Urinary bladder (tissue), 3 donors: ENCODE measurements at regions not wholly inside any gene's neighbourhood (a gene's known extent, or its start where the extent isn't known, plus 50 kb on each side); places are given as distances from the start of the nearest gene placed in this dataset.
"Not testable (repeated sequence)": the region's sequence is repeated elsewhere in the genome, so short reads cannot be mapped to it uniquely, and the experiment has no call there.

ENCODE experiments used
- DNase-seq: peaks from one replicate; pipeline ENCODE4 v3.0.0-alpha.2; 2015; ENCODE audit errors: extremely low spot score
- H3K27ac ChIP-seq: one replicate; pipeline ENCODE4 v1.5.1; 2013; ENCODE audit warnings: low read depth, mild to moderate bottlenecking, moderate library complexity
- H3K36me3 ChIP-seq: one replicate; pipeline ENCODE4 v1.6.1; 2013; ENCODE audit warnings: mild to moderate bottlenecking, moderate library complexity; ENCODE audit not compliant: insufficient read depth
- H3K4me1 ChIP-seq: one replicate; pipeline ENCODE4 v1.6.1; 2013; ENCODE audit warnings: mild to moderate bottlenecking, moderate library complexity; ENCODE audit not compliant: insufficient read depth
- H3K4me3 ChIP-seq: one replicate; pipeline ENCODE4 v1.5.1; 2013; ENCODE audit warnings: low read depth, low read length
- WGBS: extraction: QIAGEN DNeasy Blood & Tissue Kit; methylation state at CpG from one replicate; pipeline ENCODE4 v1.1.7; 2013; 5-methylcytosine and 5-hydroxymethylcytosine counted together
- donor health status: healthy with polysubstance abuse.
- donor health status: healthy.

DNA sequence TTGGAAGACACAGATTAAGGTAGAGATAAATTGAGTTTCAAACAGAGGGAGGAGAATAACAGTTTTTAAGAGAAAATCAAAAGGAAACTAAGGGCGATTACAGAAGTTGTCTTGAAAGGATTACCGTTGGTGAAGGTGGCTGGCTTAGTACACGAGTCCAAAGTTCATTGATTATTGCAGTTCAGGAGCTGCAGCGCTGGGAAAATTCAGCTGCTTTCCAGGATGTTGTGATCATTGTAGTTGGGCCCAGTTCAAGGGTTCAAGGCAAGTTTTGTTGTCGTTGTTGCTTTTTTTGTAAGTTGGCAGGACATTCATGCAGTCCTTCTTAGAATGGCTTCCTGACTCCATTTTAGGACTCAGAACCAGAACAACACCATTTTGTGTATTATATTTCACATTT lies 461.7 kb downstream of the RAPGEF2 start:
- Histone ChIP-seq H3K36me3 (no peaks in the 10 kb centered on the region), H3K27ac (no peak overlapping the region), H3K4me1 (no peaks in the 10 kb centered on the region), H3K4me3 (no peak overlapping the region)
- WGBS, result 86% methylated on average over 5 of the region's 5 CpGs
- no peak for DNase-seq

GRCh38 chr4:159566786-159567185 lies 463.9 kb downstream of the RAPGEF2 start:
- DNase-seq, result no peak
- Histone ChIP-seq H3K4me3 (no peak overlapping the region), H3K27ac (no peak overlapping the region), H3K4me1 (no peaks in the 10 kb centered on the region), H3K36me3 (no peaks in the 10 kb centered on the region)
- WGBS, result 32% methylated on average over 1 of the region's 1 CpG

DNA sequence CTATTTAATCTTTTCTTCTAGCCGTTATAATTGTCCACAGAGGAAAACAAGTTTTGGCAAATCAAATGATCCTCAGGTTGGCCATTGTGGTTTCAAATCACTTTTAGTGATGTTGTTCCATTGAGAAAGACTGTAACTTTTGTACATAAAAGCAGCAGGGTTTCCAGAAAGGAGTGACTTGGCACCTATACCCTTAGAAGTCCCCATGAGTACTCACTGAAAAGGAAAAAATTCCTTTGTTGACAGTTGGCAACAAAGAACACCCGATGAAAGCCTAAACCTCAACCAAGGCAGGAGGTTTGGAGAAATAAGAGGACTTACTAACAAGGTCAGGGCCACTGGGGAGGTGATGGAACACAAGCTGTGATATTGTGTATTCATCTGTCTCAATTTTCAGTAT lies 474.4 kb downstream of the RAPGEF2 start:
- DNase-seq, result no peak
- H3K4me3 ChIP-seq, result no peak overlapping the region
- H3K27ac ChIP-seq, result no peak overlapping the region
- no peaks in the 10 kb centered on the region for H3K36me3 ChIP-seq
- 86% methylated on average over 2 of the region's 2 CpGs for WGBS
- H3K4me1 ChIP-seq, result no peaks in the 10 kb centered on the region

- DNase-seq, result no peak
- Histone ChIP-seq H3K36me3 (no peaks in the 10 kb centered on the region), H3K27ac (no peak overlapping the region), H3K4me1 (no peaks in the 10 kb centered on the region), H3K4me3 (no peak overlapping the region)
Measured at GRCh38 chr4:159582685-159583084, 479.8 kb downstream of the RAPGEF2 start.

- 54% methylated on average over 2 of the region's 2 CpGs for WGBS
Measured at GRCh38 chr4:159592898-159593556, 490.1 kb downstream of the RAPGEF2 start.

GRCh38 chr4:159593681-159594080 lies 490.8 kb downstream of the RAPGEF2 start:
- Histone ChIP-seq H3K4me1 (no peaks in the 10 kb centered on the region), H3K36me3 (no peaks in the 10 kb centered on the region), H3K4me3 (no peak overlapping the region), H3K27ac (no peak overlapping the region)
- WGBS, result 25% methylated on average over 4 of the region's 4 CpGs
- no peak for DNase-seq

More at GRCh38 chr4:159592898-159593556, 490.1 kb downstream of the RAPGEF2 start:
- Histone ChIP-seq H3K4me3 (no peak overlapping the region), H3K4me1 (no peaks in the 10 kb centered on the region), H3K27ac (no peak overlapping the region), H3K36me3 (no peaks in the 10 kb centered on the region)
- DNase-seq, result no peak

GRCh38 chr4:159594576-159594975 lies 491.7 kb downstream of the RAPGEF2 start:
- H3K4me3 ChIP-seq, result no peak overlapping the region
- no peaks in the 10 kb centered on the region for H3K36me3 ChIP-seq
- no peak for DNase-seq
- H3K27ac ChIP-seq, result no peak overlapping the region
- WGBS, result 93% methylated on average over 2 of the region's 2 CpGs
- no peaks in the 10 kb centered on the region for H3K4me1 ChIP-seq

DNA sequence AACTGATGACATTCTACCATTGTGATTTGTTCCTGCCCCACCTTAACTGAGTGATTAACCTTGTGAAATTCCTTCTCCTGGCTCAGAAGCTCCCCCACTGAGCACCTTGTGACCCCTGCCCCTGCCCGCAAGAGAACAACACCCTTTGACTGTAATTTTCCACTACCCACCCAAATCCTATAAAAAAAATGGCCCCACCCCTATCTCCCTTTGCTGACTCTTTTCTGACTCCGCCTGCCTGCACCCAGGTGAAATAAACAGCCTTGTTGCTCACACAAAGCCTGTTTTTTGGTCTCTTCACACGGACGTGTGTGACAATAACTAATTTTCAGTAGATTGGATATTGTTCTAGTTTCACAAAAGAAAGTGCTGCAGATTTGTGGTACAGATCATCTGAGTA lies 492.2 kb downstream of the RAPGEF2 start:
- not testable (repeated sequence) for H3K36me3 ChIP-seq, H3K4me1 ChIP-seq, DNase-seq, H3K4me3 ChIP-seq, H3K27ac ChIP-seq
- WGBS, result 79% methylated on average over 4 of the region's 4 CpGs

- Histone ChIP-seq H3K4me1 (no peaks in the 10 kb centered on the region), H3K4me3 (no peak overlapping the region), H3K27ac (no peak overlapping the region), H3K36me3 (peaks cover 1% of the 10 kb centered on the region)
- WGBS, result 69% methylated on average over 2 of the region's 2 CpGs
- DNase-seq, result no peak
Measured at GRCh38 chr4:159598602-159599001, 495.7 kb downstream of the RAPGEF2 start.

DNA sequence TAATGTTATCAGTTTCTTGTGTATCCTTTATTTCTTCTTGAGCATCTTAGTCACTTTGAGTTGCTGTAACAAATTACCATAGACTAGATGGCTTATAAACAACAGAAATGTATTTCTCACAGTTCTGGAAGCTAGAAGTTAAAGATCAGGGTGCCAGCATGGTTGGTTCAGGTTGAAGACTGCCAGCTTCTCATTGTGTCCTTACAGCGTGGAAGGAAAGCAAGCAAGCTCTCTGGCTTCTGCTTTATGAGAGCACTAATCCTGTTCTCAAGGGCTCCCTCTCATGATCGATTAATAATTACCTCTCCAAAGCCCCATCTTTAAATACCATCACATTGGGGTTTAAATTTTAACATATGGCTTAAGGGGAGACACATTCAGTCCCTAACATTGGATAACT lies 497.2 kb downstream of the RAPGEF2 start:
- Histone ChIP-seq H3K4me3 (no peak overlapping the region), H3K27ac (no peak overlapping the region), H3K36me3 (peaks cover 1% of the 10 kb centered on the region), H3K4me1 (no peaks in the 10 kb centered on the region)
- no peak for DNase-seq
- WGBS, result 77% methylated on average over 2 of the region's 2 CpGs

DNA sequence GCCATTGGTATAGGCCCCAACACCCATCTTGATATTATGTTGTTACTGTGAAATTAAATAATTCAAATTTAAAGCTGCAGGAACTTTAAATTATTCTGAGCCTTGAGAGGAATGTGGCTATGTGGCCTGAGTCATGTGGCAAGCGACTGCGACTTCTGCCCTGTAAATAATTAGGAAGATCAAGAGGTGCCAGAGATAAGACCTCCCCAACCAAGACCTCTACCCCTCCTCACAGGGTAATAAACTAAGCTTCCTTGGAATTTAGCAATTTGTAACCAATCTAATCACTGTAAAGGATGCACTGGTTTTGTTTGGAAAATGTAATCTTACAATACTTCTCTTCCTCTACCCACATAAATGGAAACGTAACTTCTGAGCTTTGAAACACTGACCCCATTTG lies 501.9 kb downstream of the RAPGEF2 start:
- WGBS, result 21% methylated on average over 3 of the region's 3 CpGs
- H3K36me3 ChIP-seq, result peaks cover 1% of the 10 kb centered on the region
- H3K27ac ChIP-seq, result no peak overlapping the region
- H3K4me3 ChIP-seq, result no peak overlapping the region
- DNase-seq, result no peak
- no peaks in the 10 kb centered on the region for H3K4me1 ChIP-seq

DNA sequence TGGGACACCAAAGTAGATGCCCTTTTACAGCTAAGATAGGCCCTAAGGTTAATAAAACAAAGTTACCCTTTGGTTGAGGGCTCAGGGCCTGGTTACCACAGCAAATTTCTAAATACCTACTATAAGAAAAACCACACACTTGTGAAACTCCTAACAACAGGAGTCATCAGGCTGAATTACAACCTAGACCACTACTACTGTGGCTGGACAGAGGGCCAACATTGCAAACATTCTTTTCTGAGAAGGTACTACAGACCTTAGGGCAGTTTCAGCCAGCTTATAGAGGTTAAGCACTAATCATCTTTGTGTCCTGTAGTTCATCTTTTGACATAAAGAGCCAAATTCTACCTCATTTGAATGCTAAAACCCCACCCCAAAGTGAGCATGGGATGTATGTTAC lies 504.0 kb downstream of the RAPGEF2 start:
- no peaks in the 10 kb centered on the region for H3K4me1 ChIP-seq
- H3K4me3 ChIP-seq, result no peak overlapping the region
- H3K36me3 ChIP-seq, result peaks cover 1% of the 10 kb centered on the region
- no peak overlapping the region for H3K27ac ChIP-seq
- DNase-seq, result no peak

GRCh38 chr4:159607809-159608208 lies 504.9 kb downstream of the RAPGEF2 start:
- WGBS, result 89% methylated on average over 1 of the region's 1 CpG
- H3K4me1 ChIP-seq, result no peaks in the 10 kb centered on the region
- no peak overlapping the region for H3K27ac ChIP-seq
- no peak overlapping the region for H3K4me3 ChIP-seq
- DNase-seq, result no peak
- peaks cover 1% of the 10 kb centered on the region for H3K36me3 ChIP-seq

DNA sequence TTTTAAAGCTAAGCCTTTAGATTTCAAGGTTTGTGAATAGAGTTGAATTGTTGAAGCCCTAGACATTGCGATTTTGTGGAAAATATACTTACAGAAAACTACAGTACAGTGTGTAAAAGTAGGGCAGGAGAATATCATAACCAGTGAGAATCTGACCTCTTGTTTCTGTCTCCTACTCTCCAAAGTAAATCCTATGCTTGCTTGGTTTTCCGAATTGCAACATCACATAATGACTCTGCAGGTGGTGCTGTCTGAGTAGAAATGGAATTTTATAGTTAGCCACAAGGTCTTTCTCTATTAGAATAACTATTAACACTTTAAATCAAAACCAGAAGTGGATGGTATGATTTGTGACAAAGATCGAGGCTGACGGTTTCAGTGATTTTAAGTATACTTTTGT lies 505.6 kb downstream of the RAPGEF2 start:
- H3K4me1 ChIP-seq, result no peaks in the 10 kb centered on the region
- no peak for DNase-seq
- H3K4me3 ChIP-seq, result no peak overlapping the region
- no peaks in the 10 kb centered on the region for H3K36me3 ChIP-seq
- 89% methylated on average over 4 of the region's 4 CpGs for WGBS
- no peak overlapping the region for H3K27ac ChIP-seq

- 65% methylated on average over 1 of the region's 1 CpG for WGBS
Measured at GRCh38 chr4:159632031-159632430, 529.2 kb downstream of the RAPGEF2 start.

More at GRCh38 chr4:159632031-159632430, 529.2 kb downstream of the RAPGEF2 start:
- DNase-seq, result no peak
- Histone ChIP-seq H3K36me3 (no peaks in the 10 kb centered on the region), H3K4me3 (no peak overlapping the region), H3K4me1 (no peaks in the 10 kb centered on the region), H3K27ac (no peak overlapping the region)
